ENCODE measurements at regions not wholly inside any gene's neighbourhood (a gene's known extent, or its start where the extent isn't known, plus 50 kb on each side); places are given as distances from the start of the nearest gene placed in this dataset.

DNA sequence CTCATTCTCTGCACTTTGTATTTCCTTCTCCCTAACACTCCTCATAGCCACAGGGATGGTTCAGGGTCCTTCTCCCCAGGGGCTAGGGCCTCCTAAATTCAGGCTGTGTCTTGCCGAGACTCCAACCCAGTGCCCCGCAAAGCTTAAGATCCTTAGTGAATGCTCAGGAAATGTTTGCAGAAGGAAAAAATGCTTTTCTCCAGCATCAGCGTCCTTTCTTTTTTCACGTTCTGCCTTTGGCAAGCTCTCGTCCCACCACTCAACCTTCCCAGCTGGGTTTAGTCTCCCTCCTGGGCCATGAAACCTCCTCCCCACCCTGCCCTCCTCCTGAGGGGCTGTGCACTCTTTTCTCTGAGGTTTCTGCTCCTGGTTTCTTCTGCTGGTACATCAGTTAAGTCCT is 503.8 kb upstream of the B3GAT1 start:
- no peak for FAIRE-seq
- Histone ChIP-seq H3K4me2 (ENCODE audit: low read depth, low read length) (no peak overlapping the region), H3K4me3 (replicated peaks in 1 of 3; ENCODE audit: insufficient read depth in 1 of 3, low read depth in 2 of 3, low read length in 3 of 3) (no peak overlapping the region), H3K79me2 (ENCODE audit: insufficient read depth, low read length) (no peaks in the 10 kb centered on the region), H3K27ac (ENCODE audit: extremely low read length, insufficient read depth, low read length) (no peak overlapping the region), H3K36me3 (replicated peaks in 1 of 2; ENCODE audit: control insufficient read depth in 1 of 2, insufficient read depth in 2 of 2, low read length in 2 of 2) (no peaks in the 10 kb centered on the region), H3K27me3 (ENCODE audit: control insufficient read depth in 1 of 2, insufficient read depth in 2 of 2, low read length in 2 of 2) (peaks cover 4 to 18% of the 10 kb centered on the region in 2 experiments; a peak in 2 of 5 replicates), H3K9ac (ENCODE audit: insufficient read depth, low read depth, low read length) (no peak overlapping the region), H3K9me3 (ENCODE audit: low read length) (no peaks in the 10 kb centered on the region), H3K4me1 (ENCODE audit: insufficient read depth, low read length) (no peaks in the 10 kb centered on the region), H4K20me1 (ENCODE audit: insufficient read depth, low read length) (no peaks in the 10 kb centered on the region), H2AFZ (ENCODE audit: low read length) (no peak overlapping the region)
- BruUV-seq (replicated peaks), result no TSS peak
- ATAC-seq, result no peak
- TF ChIP-seq NRL (CRISPR knock-in tag; IDR thresholded peaks at IDR 0.05; ENCODE audit: borderline replicate concordance) (no peak), KDM6A (CRISPR knock-in tag; IDR thresholded peaks at IDR 0.05; ENCODE audit: low read depth) (no peak), RFX1 (IDR thresholded peaks at IDR 0.05) (no peak), HOXD1 (CRISPR knock-in tag; IDR thresholded peaks at IDR 0.05) (no peak), ZNF713 (CRISPR knock-in tag; IDR thresholded peaks at IDR 0.05) (no peak), SETDB1 (CRISPR knock-in tag; IDR thresholded peaks at IDR 0.05; ENCODE audit: borderline replicate concordance) (no peak), TGIF2 (CRISPR knock-in tag; IDR thresholded peaks at IDR 0.05) (no peak), HCFC1 (IDR thresholded peaks at IDR 0.05; ENCODE audit: low read depth, low read length) (no peak), ZMYM2 (CRISPR knock-in tag; IDR thresholded peaks at IDR 0.05) (no peak), TCF12 (IDR thresholded peaks at IDR 0.05) (no peak), TCF12 (CRISPR knock-in tag; IDR thresholded peaks at IDR 0.05) (no peak)
- TF ChIP-seq, protein P1, sequence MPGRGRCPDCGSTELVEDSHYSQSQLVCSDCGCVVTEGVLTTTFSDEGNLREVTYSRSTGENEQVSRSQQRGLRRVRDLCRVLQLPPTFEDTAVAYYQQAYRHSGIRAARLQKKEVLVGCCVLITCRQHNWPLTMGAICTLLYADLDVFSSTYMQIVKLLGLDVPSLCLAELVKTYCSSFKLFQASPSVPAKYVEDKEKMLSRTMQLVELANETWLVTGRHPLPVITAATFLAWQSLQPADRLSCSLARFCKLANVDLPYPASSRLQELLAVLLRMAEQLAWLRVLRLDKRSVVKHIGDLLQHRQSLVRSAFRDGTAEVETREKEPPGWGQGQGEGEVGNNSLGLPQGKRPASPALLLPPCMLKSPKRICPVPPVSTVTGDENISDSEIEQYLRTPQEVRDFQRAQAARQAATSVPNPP (CRISPR knock-in tag; IDR thresholded peaks at IDR 0.05), result no peak
- TF ChIP-seq, protein P2, sequence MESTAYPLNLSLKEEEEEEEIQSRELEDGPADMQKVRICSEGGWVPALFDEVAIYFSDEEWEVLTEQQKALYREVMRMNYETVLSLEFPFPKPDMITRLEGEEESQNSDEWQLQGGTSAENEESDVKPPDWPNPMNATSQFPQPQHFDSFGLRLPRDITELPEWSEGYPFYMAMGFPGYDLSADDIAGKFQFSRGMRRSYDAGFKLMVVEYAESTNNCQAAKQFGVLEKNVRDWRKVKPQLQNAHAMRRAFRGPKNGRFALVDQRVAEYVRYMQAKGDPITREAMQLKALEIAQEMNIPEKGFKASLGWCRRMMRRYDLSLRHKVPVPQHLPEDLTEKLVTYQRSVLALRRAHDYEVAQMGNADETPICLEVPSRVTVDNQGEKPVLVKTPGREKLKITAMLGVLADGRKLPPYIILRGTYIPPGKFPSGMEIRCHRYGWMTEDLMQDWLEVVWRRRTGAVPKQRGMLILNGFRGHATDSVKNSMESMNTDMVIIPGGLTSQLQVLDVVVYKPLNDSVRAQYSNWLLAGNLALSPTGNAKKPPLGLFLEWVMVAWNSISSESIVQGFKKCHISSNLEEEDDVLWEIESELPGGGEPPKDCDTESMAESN (CRISPR knock-in tag; conservative IDR thresholded peaks at IDR 0.05), result no peak
- DNase-seq (ENCODE audit: low spot score), result no peak
- POLR2A ChIA-PET, result no interaction called here
- WGBS (ENCODE audit: low lambda C conversion rate), result 39% methylated on average over 5 of the region's 5 CpGs
- CTCF ChIA-PET (ENCODE audit: low intra/inter-chr PET ratio, low total read pairs), result no interaction called here
- intact Hi-C loops (cut with micrococcal nuclease; ENCODE audit: unreplicated experiment), result no loop called here
- in situ Hi-C loops (cut with HindIII; ENCODE audit: extremely low pct_ligation_motif_present, low pct_unique_long_range_greater_than_20kb), result no loop called here
